Loucy (cell line): ENCODE measurements at regions not wholly inside any gene's neighbourhood (a gene's known extent, or its start where the extent isn't known, plus 50 kb on each side); places are given as distances from the start of the nearest gene placed in this dataset.

Experiments used
- H2AFZ ChIP-seq: fragments of 200-600 bp; sonication (generic); 2 replicates; pipeline ENCODE4 v1.6.0; 2016; ENCODE audit warnings: antibody characterized with exemption, mild to moderate bottlenecking, low read length, moderate library complexity
- H3F3A ChIP-seq: fragments of 200-600 bp; 2 replicates; pipeline ENCODE4 v1.6.0; 2016; ENCODE audit warnings: antibody characterized with exemption, low read depth, mild to moderate bottlenecking
- H3K27me3 ChIP-seq: fragments of 200-600 bp; sonication (generic); 2 replicates; pipeline ENCODE4 v1.6.1; 2014; ENCODE audit warnings: low read length, mild to moderate bottlenecking; ENCODE audit not compliant: insufficient read depth, poor library complexity, severe bottlenecking
- H3K36me3 ChIP-seq: fragments of 200-600 bp; sonication (generic); 2 replicates; pipeline ENCODE4 v1.6.1; 2016; ENCODE audit warnings: low read length; ENCODE audit not compliant: insufficient read depth
- H3K4me1 ChIP-seq: fragments of 200-600 bp; sonication (generic); 2 replicates; pipeline ENCODE4 v1.5.1; 2014; ENCODE audit warnings: low read length, mild to moderate bottlenecking; ENCODE audit not compliant: insufficient read depth, poor library complexity, severe bottlenecking
- H3K4me2 ChIP-seq: fragments of 200-600 bp; sonication (generic); 2 replicates; pipeline ENCODE4 v1.6.0; 2014; ENCODE audit warnings: antibody characterized with exemption, low read length, low read depth, mild to moderate bottlenecking; ENCODE audit not compliant: poor library complexity, severe bottlenecking
- H3K4me3 ChIP-seq: fragments of 200-600 bp; sonication (generic); 2 replicates; pipeline ENCODE4 v1.5.1; 2014; ENCODE audit warnings: low read length, mild to moderate bottlenecking, mixed read lengths; ENCODE audit not compliant: poor library complexity, severe bottlenecking
- H3K79me2 ChIP-seq: fragments of 200-600 bp; sonication (generic); 2 replicates; pipeline ENCODE4 v1.6.1; 2014; ENCODE audit warnings: low read length; ENCODE audit not compliant: insufficient read depth
- H3K9ac ChIP-seq: fragments of 200-600 bp; sonication (generic); 2 replicates; pipeline ENCODE4 v1.6.0; 2014; ENCODE audit warnings: mild to moderate bottlenecking, low read depth, low read length, moderate library complexity; ENCODE audit not compliant: poor library complexity, severe bottlenecking
- H3K9me2 ChIP-seq: fragments of 200-600 bp; sonication (generic); replicated peaks from 2 replicates; pipeline ENCODE4 v1.6.1; 2016; ENCODE audit warnings: low read depth, low read length, mixed read lengths
- H3K9me3 ChIP-seq: fragments of 200-600 bp; sonication (generic); 2 replicates; pipeline ENCODE4 v1.6.1; 2014; ENCODE audit warnings: mild to moderate bottlenecking, antibody characterized with exemption, low read length, low read depth; ENCODE audit not compliant: insufficient read depth
- H4K20me1 ChIP-seq: fragments of 200-600 bp; sonication (generic); 2 replicates; pipeline ENCODE4 v1.6.0; 2014; ENCODE audit warnings: antibody characterized with exemption, low read length, mild to moderate bottlenecking; ENCODE audit not compliant: insufficient read depth, poor library complexity, severe bottlenecking
- CTCF ChIP-seq: fragments of 200-600 bp; sonication (generic); conservative IDR thresholded peaks from 2 replicates; pipeline ENCODE4 v1.5.1; 2014; ENCODE audit warnings: mild to moderate bottlenecking, antibody characterized with exemption, low read length
- EZH2phosphoT487 ChIP-seq: fragments of 200-600 bp; IDR thresholded peaks from 2 replicates; pipeline ENCODE4 v1.6.1; 2018; ENCODE audit warnings: antibody characterized with exemption, mild to moderate bottlenecking, moderate library complexity, borderline replicate concordance

- Histone ChIP-seq H2AFZ (no peak overlapping the region), H3F3A (no peaks in the 10 kb centered on the region), H3K27me3 (no peaks in the 10 kb centered on the region), H3K36me3 (no peaks in the 10 kb centered on the region), H3K79me2 (no peaks in the 10 kb centered on the region), H3K4me3 (no peak overlapping the region), H3K9me2 (no peaks in the 10 kb centered on the region), H3K9me3 (no peaks in the 10 kb centered on the region; the same call in 1 of the 2 replicates), H4K20me1 (no peaks in the 10 kb centered on the region), H3K4me2 (no peak overlapping the region), H3K9ac (no peak overlapping the region), H3K4me1 (no peaks in the 10 kb centered on the region)
- no peak for TF ChIP-seq CTCF
Observed at GRCh38 chr5:8845296-8845695, 700.6 kb downstream of the SEMA5A start.

GRCh38 chr5:8848366-8848765, 697.5 kb downstream of the SEMA5A start:
- H3K27me3 ChIP-seq: no peaks in the 10 kb centered on the region
- no peak overlapping the region for H2AFZ ChIP-seq
- TF ChIP-seq EZH2phosphoT487 (no peak), CTCF (no peak)
- H3K36me3 ChIP-seq: no peaks in the 10 kb centered on the region
- no peaks in the 10 kb centered on the region for H4K20me1 ChIP-seq
- H3K9ac ChIP-seq: no peak overlapping the region
- no peaks in the 10 kb centered on the region for H3K79me2 ChIP-seq
- H3F3A ChIP-seq: no peaks in the 10 kb centered on the region
- H3K9me2 ChIP-seq: no peaks in the 10 kb centered on the region
- no peaks in the 10 kb centered on the region for H3K4me1 ChIP-seq
- no peaks in the 10 kb centered on the region for H3K9me3 ChIP-seq
- H3K4me2 ChIP-seq: no peak overlapping the region
- no peak overlapping the region for H3K4me3 ChIP-seq

GRCh38 chr5:8848997-8849594, 696.8 kb downstream of the SEMA5A start:
- Histone ChIP-seq H3K4me1 (no peaks in the 10 kb centered on the region), H3K9ac (no peak overlapping the region), H3F3A (no peaks in the 10 kb centered on the region), H2AFZ (no peak overlapping the region), H3K4me2 (no peak overlapping the region), H3K9me3 (no peaks in the 10 kb centered on the region), H3K4me3 (no peak overlapping the region), H4K20me1 (no peaks in the 10 kb centered on the region), H3K9me2 (no peaks in the 10 kb centered on the region), H3K36me3 (no peaks in the 10 kb centered on the region), H3K27me3 (no peaks in the 10 kb centered on the region), H3K79me2 (no peaks in the 10 kb centered on the region)
- TF ChIP-seq EZH2phosphoT487: no peak
- TF ChIP-seq CTCF: no peak
